HEK293 (cell line): ENCODE measurements at regions not wholly inside any gene's neighbourhood (a gene's known extent, or its start where the extent isn't known, plus 50 kb on each side); places are given as distances from the start of the nearest gene placed in this dataset.

Experiments used
- CTCF ChIA-PET: fragments of 350-600 bp; formaldehyde crosslinking; extraction: SDS; loops from one replicate; lab custom pipeline; 2021; ENCODE audit warnings: antibody characterized with exemption; lab: Yijun Ruan, JAX
- POLR2A ChIA-PET: fragments of 300-600 bp; formaldehyde crosslinking; extraction: SDS; loops from one replicate; lab custom pipeline; 2020; ENCODE audit warnings: antibody characterized with exemption, inconsistent platforms; lab: Yijun Ruan, JAX
- H3K27ac ChIP-seq: fragments of 200-500 bp; sonication (Bioruptor generic); 2 replicates; pipeline ENCODE4 v1.5.1; 2014; ENCODE audit warnings: low read depth, low read length, control low read depth, inconsistent platforms; ENCODE audit errors: extremely low read depth
- H3K36me3 ChIP-seq, 2 experiments: fragments of 200-500 bp in 1 of 2; sonication (Bioruptor generic) in 1 of 2; 1 replicate in 1 of 2; 2 replicates in 1 of 2; pipeline ENCODE4 v1.5.1; 2014 to 2017; ENCODE audit warnings: inconsistent platforms in 2 of 2, low read length in 2 of 2; ENCODE audit not compliant: control insufficient read depth in 2 of 2, insufficient read depth in 1 of 2
- H3K4me1 ChIP-seq: fragments of 200-500 bp; sonication (Bioruptor generic); 2 replicates; pipeline ENCODE4 v1.5.1; 2014; ENCODE audit warnings: mild to moderate bottlenecking, low read length, inconsistent platforms; ENCODE audit not compliant: control insufficient read depth, insufficient read depth
- H3K4me3 ChIP-seq: 2 replicates; pipeline ENCODE4 v1.5.1; 2011; ENCODE audit warnings: low read depth, mild to moderate bottlenecking, control low read depth, low read length, moderate library complexity
- H3K9me3 ChIP-seq: fragments of 200-500 bp; sonication (Bioruptor generic); 2 replicates; pipeline ENCODE4 v1.5.1; 2014; ENCODE audit warnings: low read depth, low read length, inconsistent platforms; ENCODE audit not compliant: control insufficient read depth, insufficient read depth
- BCL11A ChIP-seq: fragments of 450-650 bp; formaldehyde crosslinking; IDR thresholded peaks from 2 replicates; pipeline ENCODE4 v1.5.1; 2016; ENCODE audit warnings: low read depth, missing biosample characterization, missing genetic modification characterization
- BCL11B ChIP-seq: fragments of 450-650 bp; formaldehyde crosslinking; IDR thresholded peaks from 2 replicates; pipeline ENCODE4 v1.5.1; 2016; ENCODE audit warnings: low read depth, missing biosample characterization, missing genetic modification characterization
- EGR2 ChIP-seq: fragments of 450-650 bp; formaldehyde crosslinking; IDR thresholded peaks from 2 replicates; pipeline ENCODE4 v1.5.1; 2016; ENCODE audit warnings: low read depth, missing biosample characterization, missing genetic modification characterization
- GLI2 ChIP-seq: fragments of 450-650 bp; formaldehyde crosslinking; IDR thresholded peaks from 2 replicates; pipeline ENCODE4; 2017; ENCODE audit warnings: missing biosample characterization, missing genetic modification characterization, low read depth, borderline replicate concordance
- OVOL3 ChIP-seq: fragments of 450-650 bp; formaldehyde crosslinking; IDR thresholded peaks from 2 replicates; pipeline ENCODE4 v1.5.1; 2016; ENCODE audit warnings: missing biosample characterization, missing genetic modification characterization
- ZBTB10 ChIP-seq: fragments of 450-650 bp; formaldehyde crosslinking; IDR thresholded peaks from 2 replicates; pipeline ENCODE4 v1.5.1; 2016; ENCODE audit warnings: missing biosample characterization, missing genetic modification characterization
- ZEB2 ChIP-seq: fragments of 450-650 bp; formaldehyde crosslinking; IDR thresholded peaks from 2 replicates; pipeline ENCODE4 v1.5.1; 2016; ENCODE audit warnings: missing biosample characterization, missing genetic modification characterization
- ZIC2 ChIP-seq: fragments of 450-650 bp; formaldehyde crosslinking; IDR thresholded peaks from 2 replicates; pipeline ENCODE4 v1.5.1; 2016; ENCODE audit warnings: missing biosample characterization, missing genetic modification characterization
- ZNF155 ChIP-seq: fragments of 450-650 bp; formaldehyde crosslinking; IDR thresholded peaks from 2 replicates; pipeline ENCODE4 v1.5.1; 2016; ENCODE audit warnings: missing biosample characterization, missing genetic modification characterization
- ZNF274 ChIP-seq, 2 experiments: fragments of 200-500 bp in 1 of 2; fragments of 450-650 bp in 1 of 2; sonication (Bioruptor generic) in 1 of 2; formaldehyde crosslinking in 1 of 2; IDR thresholded peaks; 2 replicates each; pipeline versions ENCODE4 v1.5.1 to v1.6.1; 2014 to 2016; ENCODE audit warnings: borderline replicate concordance in 1 of 2, inconsistent platforms in 1 of 2, low read length in 1 of 2, missing biosample characterization in 1 of 2, missing genetic modification characterization in 1 of 2
- ZNF302 ChIP-seq: fragments of 450-650 bp; formaldehyde crosslinking; IDR thresholded peaks from 2 replicates; pipeline ENCODE4 v1.5.1; 2016; ENCODE audit warnings: missing biosample characterization, missing genetic modification characterization, low read depth
- ZNF37A ChIP-seq: fragments of 450-650 bp; IDR thresholded peaks from 2 replicates; pipeline ENCODE4 v1.5.1; 2018; ENCODE audit warnings: missing biosample characterization, missing genetic modification characterization
- ZNF510 ChIP-seq: fragments of 450-650 bp; formaldehyde crosslinking; IDR thresholded peaks from 2 replicates; pipeline ENCODE4 v1.5.1; 2018; ENCODE audit warnings: mild to moderate bottlenecking, missing genetic modification characterization, missing biosample characterization; ENCODE audit not compliant: insufficient replicate concordance
- ZNF658 ChIP-seq: fragments of 450-650 bp; formaldehyde crosslinking; IDR thresholded peaks from 2 replicates; pipeline ENCODE4; 2016; ENCODE audit warnings: missing biosample characterization, missing genetic modification characterization
- ZNF707 ChIP-seq: fragments of 450-650 bp; formaldehyde crosslinking; IDR thresholded peaks from 2 replicates; pipeline ENCODE4 v1.5.1; 2016; ENCODE audit warnings: missing biosample characterization, missing genetic modification characterization
- ZNF843 ChIP-seq: fragments of 450-650 bp; formaldehyde crosslinking; IDR thresholded peaks from 2 replicates; pipeline ENCODE4 v1.5.1; 2016; ENCODE audit warnings: missing biosample characterization, missing genetic modification characterization
- TF ChIP-seq, protein P1 (sequence below): fragments of 450-650 bp; IDR thresholded peaks from 2 replicates; pipeline ENCODE4 v1.5.1; 2018; ENCODE audit warnings: missing biosample characterization, mild to moderate bottlenecking, missing genetic modification characterization
- TF ChIP-seq, protein P2 (sequence below): fragments of 450-650 bp; formaldehyde crosslinking; conservative IDR thresholded peaks from 2 replicates; pipeline ENCODE4 v1.5.1; 2016; ENCODE audit warnings: low read depth, missing biosample characterization, missing genetic modification characterization
- TF ChIP-seq, protein P3 (sequence below): fragments of 450-650 bp; formaldehyde crosslinking; IDR thresholded peaks from 2 replicates; pipeline ENCODE4 v1.5.1; 2017; ENCODE audit warnings: missing biosample characterization, missing genetic modification characterization
- TF ChIP-seq, protein P4 (sequence below): fragments of 450-650 bp; formaldehyde crosslinking; IDR thresholded peaks from 2 replicates; pipeline ENCODE4 v1.5.1; 2016; ENCODE audit warnings: missing biosample characterization, missing genetic modification characterization

GRCh38 chr1:194866153-194866552 lies 1679.7 kb upstream of the B3GALT2 start:
- no peaks in the 10 kb centered on the region for H3K4me1 ChIP-seq
- ChIA-PET POLR2A (no interaction called here), CTCF (no interaction called here)
- no peaks in the 10 kb centered on the region for H3K9me3 ChIP-seq
- no peak for TF ChIP-seq ZNF274 (IDR thresholded peaks at IDR 0.05; ENCODE audit: low read length)
- TF ChIP-seq ZNF274 (tag by site-specific recombination; IDR thresholded peaks at IDR 0.05; ENCODE audit: borderline replicate concordance): no peak
- no peak for TF ChIP-seq ZNF707 (tag by site-specific recombination)
- TF ChIP-seq ZNF155: no peak
- TF ChIP-seq, protein P1, sequence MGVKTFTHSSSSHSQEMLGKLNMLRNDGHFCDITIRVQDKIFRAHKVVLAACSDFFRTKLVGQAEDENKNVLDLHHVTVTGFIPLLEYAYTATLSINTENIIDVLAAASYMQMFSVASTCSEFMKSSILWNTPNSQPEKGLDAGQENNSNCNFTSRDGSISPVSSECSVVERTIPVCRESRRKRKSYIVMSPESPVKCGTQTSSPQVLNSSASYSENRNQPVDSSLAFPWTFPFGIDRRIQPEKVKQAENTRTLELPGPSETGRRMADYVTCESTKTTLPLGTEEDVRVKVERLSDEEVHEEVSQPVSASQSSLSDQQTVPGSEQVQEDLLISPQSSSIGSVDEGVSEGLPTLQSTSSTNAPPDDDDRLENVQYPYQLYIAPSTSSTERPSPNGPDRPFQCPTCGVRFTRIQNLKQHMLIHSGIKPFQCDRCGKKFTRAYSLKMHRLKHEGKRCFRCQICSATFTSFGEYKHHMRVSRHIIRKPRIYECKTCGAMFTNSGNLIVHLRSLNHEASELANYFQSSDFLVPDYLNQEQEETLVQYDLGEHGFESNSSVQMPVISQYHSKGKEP (tag by site-specific recombination): no peak
- TF ChIP-seq BCL11A (tag by site-specific recombination): no peak
- TF ChIP-seq GLI2 (tag by site-specific recombination): no peak
- TF ChIP-seq, protein P2, sequence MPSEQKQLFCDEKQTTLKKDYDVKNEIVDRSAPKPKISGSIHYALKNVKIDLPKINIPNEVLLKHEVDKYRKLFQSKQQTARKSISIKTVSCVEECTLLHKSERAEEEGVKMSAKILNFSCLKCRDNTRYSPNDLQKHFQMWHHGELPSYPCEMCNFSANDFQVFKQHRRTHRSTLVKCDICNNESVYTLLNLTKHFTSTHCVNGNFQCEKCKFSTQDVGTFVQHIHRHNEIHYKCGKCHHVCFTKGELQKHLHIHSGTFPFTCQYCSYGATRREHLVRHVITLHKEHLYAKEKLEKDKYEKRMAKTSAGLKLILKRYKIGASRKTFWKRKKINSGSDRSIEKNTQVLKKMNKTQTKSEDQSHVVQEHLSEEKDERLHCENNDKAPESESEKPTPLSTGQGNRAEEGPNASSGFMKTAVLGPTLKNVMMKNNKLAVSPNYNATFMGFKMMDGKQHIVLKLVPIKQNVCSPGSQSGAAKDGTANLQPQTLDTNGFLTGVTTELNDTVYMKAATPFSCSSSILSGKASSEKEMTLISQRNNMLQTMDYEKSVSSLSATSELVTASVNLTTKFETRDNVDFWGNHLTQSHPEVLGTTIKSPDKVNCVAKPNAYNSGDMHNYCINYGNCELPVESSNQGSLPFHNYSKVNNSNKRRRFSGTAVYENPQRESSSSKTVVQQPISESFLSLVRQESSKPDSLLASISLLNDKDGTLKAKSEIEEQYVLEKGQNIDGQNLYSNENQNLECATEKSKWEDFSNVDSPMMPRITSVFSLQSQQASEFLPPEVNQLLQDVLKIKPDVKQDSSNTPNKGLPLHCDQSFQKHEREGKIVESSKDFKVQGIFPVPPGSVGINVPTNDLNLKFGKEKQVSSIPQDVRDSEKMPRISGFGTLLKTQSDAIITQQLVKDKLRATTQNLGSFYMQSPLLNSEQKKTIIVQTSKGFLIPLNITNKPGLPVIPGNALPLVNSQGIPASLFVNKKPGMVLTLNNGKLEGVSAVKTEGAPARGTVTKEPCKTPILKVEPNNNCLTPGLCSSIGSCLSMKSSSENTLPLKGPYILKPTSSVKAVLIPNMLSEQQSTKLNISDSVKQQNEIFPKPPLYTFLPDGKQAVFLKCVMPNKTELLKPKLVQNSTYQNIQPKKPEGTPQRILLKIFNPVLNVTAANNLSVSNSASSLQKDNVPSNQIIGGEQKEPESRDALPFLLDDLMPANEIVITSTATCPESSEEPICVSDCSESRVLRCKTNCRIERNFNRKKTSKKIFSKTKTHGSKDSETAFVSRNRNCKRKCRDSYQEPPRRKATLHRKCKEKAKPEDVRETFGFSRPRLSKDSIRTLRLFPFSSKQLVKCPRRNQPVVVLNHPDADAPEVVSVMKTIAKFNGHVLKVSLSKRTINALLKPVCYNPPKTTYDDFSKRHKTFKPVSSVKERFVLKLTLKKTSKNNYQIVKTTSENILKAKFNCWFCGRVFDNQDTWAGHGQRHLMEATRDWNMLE: no peak
- TF ChIP-seq ZNF510 (tag by site-specific recombination): no peak
- no peak for TF ChIP-seq ZNF37A
- TF ChIP-seq, protein P3, sequence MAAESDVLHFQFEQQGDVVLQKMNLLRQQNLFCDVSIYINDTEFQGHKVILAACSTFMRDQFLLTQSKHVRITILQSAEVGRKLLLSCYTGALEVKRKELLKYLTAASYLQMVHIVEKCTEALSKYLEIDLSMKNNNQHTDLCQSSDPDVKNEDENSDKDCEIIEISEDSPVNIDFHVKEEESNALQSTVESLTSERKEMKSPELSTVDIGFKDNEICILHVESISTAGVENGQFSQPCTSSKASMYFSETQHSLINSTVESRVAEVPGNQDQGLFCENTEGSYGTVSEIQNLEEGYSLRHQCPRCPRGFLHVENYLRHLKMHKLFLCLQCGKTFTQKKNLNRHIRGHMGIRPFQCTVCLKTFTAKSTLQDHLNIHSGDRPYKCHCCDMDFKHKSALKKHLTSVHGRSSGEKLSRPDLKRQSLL (tag by site-specific recombination): no peak
- TF ChIP-seq ZEB2 (tag by site-specific recombination): no peak
- TF ChIP-seq ZNF302: no peak
- TF ChIP-seq ZBTB10 (tag by site-specific recombination): no peak
- TF ChIP-seq EGR2: no peak
- TF ChIP-seq ZNF658 (tag by site-specific recombination): no peak
- no peak for TF ChIP-seq ZNF843 (tag by site-specific recombination)
- TF ChIP-seq ZIC2 (tag by site-specific recombination): no peak
- TF ChIP-seq, protein P4, sequence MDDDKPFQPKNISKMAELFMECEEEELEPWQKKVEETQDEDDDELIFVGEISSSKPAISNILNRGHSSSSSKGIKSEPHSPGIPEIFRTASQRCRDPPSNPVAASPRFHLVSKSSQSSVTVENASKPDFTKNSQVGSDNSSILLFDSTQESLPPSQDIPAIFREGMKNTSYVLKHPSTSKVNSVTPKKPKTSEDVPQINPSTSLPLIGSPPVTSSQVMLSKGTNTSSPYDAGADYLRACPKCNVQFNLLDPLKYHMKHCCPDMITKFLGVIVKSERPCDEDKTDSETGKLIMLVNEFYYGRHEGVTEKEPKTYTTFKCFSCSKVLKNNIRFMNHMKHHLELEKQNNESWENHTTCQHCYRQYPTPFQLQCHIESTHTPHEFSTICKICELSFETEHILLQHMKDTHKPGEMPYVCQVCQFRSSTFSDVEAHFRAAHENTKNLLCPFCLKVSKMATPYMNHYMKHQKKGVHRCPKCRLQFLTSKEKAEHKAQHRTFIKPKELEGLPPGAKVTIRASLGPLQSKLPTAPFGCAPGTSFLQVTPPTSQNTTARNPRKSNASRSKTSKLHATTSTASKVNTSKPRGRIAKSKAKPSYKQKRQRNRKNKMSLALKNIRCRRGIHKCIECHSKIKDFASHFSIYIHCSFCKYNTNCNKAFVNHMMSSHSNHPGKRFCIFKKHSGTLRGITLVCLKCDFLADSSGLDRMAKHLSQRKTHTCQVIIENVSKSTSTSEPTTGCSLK (tag by site-specific recombination): no peak
- TF ChIP-seq OVOL3 (tag by site-specific recombination): no peak
- TF ChIP-seq BCL11B (tag by site-specific recombination): no peak
- H3K4me3 ChIP-seq: no peak overlapping the region
- no peaks in the 10 kb centered on the region for H3K36me3 ChIP-seq
- no peak overlapping the region for H3K27ac ChIP-seq
